HepG2 (cell line): ENCODE measurements at regions not wholly inside any gene's neighbourhood (a gene's known extent, or its start where the extent isn't known, plus 50 kb on each side); places are given as distances from the start of the nearest gene placed in this dataset.

ENCODE experiments used
- ASH2L ChIP-seq: fragments of 300-600, 200-600 bp; sonication (generic); IDR thresholded peaks from 2 replicates; pipeline ENCODE4 v1.7.0; 2017; ENCODE audit warnings: low read depth, mild to moderate bottlenecking, moderate library complexity, mixed read lengths, low read length; ENCODE audit not compliant: insufficient read length
- ATF3 ChIP-seq: sonication (generic); formaldehyde crosslinking; IDR thresholded peaks from 2 replicates; pipeline ENCODE4 v1.4.0; 2020; ENCODE audit warnings: missing genetic modification reagents
- CHD4 ChIP-seq: fragments of 200-600 bp; sonication (generic); IDR thresholded peaks from 2 replicates; pipeline ENCODE4 v1.7.0; 2017; ENCODE audit warnings: mild to moderate bottlenecking, low read length, borderline replicate concordance
- MAX ChIP-seq: IDR thresholded peaks from 2 replicates; pipeline ENCODE4 v1.6.1; 2012; ENCODE audit warnings: inconsistent platforms
- PAXIP1 ChIP-seq: sonication (generic); formaldehyde crosslinking; conservative IDR thresholded peaks from 2 replicates; pipeline ENCODE4 v1.4.0; 2020; ENCODE audit warnings: mild to moderate bottlenecking, missing genetic modification reagents, moderate library complexity
- POLR2A ChIP-seq, 2 experiments: IDR thresholded peaks; 2 replicates each; pipeline ENCODE4 v1.6.1; 2011; ENCODE audit warnings: low read depth in 2 of 2, low read length in 2 of 2, mild to moderate bottlenecking in 1 of 2, moderate library complexity in 1 of 2; ENCODE audit not compliant: insufficient read depth in 1 of 2
- POLR2AphosphoS5 ChIP-seq: IDR thresholded peaks from 2 replicates; pipeline ENCODE4 v1.6.1; 2012; ENCODE audit warnings: low read depth, low read length
- TF ChIP-seq, protein P1 (sequence below): sonication (generic); formaldehyde crosslinking; IDR thresholded peaks from 2 replicates; pipeline ENCODE4 v1.5.1; 2020; ENCODE audit warnings: mild to moderate bottlenecking, missing genetic modification reagents, borderline replicate concordance
- TF ChIP-seq, protein P2 (sequence below): IDR thresholded peaks from 2 replicates; pipeline ENCODE4 v1.6.1; 2016; ENCODE audit warnings: missing genetic modification reagents, missing compliant biosample characterization

DNA sequence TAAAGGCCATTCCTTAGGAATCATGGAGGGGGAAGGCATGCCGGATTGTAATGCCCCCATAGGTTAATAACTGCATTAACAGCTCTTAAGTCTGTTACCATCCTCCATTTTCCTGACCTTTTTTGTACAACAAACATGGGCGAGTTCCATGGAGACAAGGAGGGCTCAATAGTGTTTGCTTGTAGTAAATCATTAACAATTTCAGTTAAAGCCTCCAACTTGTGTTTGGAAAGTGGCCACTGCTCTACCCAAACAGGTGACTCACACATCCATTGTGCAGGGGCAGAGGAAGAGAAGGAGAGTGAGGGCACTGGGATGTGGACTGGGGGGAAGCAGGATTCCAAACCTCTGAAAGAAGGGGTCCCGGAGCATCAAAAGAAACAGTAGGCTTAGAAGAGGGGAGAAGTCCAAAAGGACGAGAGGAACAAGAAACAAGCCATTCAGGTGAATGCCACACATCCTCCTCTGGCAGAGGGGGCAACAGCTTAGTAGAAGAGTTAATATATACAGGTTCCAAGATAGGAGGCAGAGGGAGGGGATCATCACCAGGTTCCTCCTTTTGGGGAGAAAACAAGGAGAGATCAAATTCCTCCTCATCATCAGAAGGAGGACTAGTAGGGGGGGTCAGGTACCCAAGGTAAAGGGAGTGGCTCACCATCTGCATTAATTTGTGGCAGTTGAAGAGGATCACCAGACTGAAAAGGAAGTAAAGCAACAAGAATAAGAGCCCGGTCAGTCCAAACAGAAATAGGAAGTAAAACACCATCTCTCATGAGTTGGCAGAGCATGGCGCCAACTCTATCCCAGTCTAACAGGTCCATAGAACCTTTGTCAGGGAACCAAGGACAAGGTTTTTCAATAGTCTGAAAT is 189.4 kb upstream of the RAI14 start (continued):
- TF ChIP-seq, protein P1, sequence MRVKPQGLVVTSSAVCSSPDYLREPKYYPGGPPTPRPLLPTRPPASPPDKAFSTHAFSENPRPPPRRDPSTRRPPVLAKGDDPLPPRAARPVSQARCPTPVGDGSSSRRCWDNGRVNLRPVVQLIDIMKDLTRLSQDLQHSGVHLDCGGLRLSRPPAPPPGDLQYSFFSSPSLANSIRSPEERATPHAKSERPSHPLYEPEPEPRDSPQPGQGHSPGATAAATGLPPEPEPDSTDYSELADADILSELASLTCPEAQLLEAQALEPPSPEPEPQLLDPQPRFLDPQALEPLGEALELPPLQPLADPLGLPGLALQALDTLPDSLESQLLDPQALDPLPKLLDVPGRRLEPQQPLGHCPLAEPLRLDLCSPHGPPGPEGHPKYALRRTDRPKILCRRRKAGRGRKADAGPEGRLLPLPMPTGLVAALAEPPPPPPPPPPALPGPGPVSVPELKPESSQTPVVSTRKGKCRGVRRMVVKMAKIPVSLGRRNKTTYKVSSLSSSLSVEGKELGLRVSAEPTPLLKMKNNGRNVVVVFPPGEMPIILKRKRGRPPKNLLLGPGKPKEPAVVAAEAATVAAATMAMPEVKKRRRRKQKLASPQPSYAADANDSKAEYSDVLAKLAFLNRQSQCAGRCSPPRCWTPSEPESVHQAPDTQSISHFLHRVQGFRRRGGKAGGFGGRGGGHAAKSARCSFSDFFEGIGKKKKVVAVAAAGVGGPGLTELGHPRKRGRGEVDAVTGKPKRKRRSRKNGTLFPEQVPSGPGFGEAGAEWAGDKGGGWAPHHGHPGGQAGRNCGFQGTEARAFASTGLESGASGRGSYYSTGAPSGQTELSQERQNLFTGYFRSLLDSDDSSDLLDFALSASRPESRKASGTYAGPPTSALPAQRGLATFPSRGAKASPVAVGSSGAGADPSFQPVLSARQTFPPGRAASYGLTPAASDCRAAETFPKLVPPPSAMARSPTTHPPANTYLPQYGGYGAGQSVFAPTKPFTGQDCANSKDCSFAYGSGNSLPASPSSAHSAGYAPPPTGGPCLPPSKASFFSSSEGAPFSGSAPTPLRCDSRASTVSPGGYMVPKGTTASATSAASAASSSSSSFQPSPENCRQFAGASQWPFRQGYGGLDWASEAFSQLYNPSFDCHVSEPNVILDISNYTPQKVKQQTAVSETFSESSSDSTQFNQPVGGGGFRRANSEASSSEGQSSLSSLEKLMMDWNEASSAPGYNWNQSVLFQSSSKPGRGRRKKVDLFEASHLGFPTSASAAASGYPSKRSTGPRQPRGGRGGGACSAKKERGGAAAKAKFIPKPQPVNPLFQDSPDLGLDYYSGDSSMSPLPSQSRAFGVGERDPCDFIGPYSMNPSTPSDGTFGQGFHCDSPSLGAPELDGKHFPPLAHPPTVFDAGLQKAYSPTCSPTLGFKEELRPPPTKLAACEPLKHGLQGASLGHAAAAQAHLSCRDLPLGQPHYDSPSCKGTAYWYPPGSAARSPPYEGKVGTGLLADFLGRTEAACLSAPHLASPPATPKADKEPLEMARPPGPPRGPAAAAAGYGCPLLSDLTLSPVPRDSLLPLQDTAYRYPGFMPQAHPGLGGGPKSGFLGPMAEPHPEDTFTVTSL, result 0 out of 2 replicates have a peak, but pooled peaks have one; percentile 27
- TF ChIP-seq ASH2L (peak; percentile 51), CHD4 (0 out of 2 replicates have a peak, but pooled peaks have one; percentile 25), ATF3 (0 out of 2 replicates have a peak, but pooled peaks have one; percentile 31), POLR2AphosphoS5 (peak; percentile 45; the same call in 1 of the 2 replicates), POLR2A (IDR thresholded peaks at IDR 0.05; ENCODE audit: insufficient read depth in 1 of 2, low read depth in 2 of 2, low read length in 2 of 2) (peak in 1 of 2 experiments; percentile 38; a peak in 1 of 4 replicates), MAX (0 out of 2 replicates have a peak, but pooled peaks have one; percentile 6), PAXIP1 (CRISPR knock-in tag) (peak; percentile 67)
- TF ChIP-seq, protein P2, sequence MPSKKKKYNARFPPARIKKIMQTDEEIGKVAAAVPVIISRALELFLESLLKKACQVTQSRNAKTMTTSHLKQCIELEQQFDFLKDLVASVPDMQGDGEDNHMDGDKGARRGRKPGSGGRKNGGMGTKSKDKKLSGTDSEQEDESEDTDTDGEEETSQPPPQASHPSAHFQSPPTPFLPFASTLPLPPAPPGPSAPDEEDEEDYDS, result peak; percentile 70; the same call in 1 of the 2 replicates
